ENCODE measurements at regions not wholly inside any gene's neighbourhood (a gene's known extent, or its start where the extent isn't known, plus 50 kb on each side); places are given as distances from the start of the nearest gene placed in this dataset.

DNA sequence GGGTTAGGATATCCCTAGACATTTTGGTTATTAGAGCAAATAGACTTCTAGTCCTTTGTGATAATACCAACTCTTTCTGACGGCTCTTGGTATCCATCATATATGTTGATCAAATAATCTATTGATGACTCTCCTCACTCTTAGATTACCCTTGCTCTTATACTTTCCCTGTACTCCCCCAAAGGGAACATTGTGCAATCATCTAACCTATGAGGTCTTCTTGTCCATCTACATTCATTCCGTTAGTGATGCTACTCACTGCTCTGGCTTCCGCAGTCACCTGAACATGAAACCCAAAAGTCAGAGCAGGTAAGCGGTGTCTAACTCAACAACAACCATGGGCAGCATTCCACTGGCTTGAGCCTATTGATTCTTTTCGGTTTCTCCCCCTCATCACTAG, 223.7 kb upstream of the SALL1 start:
- TF ChIP-seq EZH2 (IDR thresholded peaks at IDR 0.05; ENCODE audit: borderline replicate concordance, low read depth, low read length, severe bottlenecking) (no peak), POLR2A (IDR thresholded peaks at IDR 0.05; ENCODE audit: low read depth, low read length) (no peak), POLR2AphosphoS5 (IDR thresholded peaks at IDR 0.05; ENCODE audit: insufficient read depth, low read depth, low read length) (no peak), JUN (IDR thresholded peaks at IDR 0.05; ENCODE audit: borderline replicate concordance, insufficient read depth, insufficient read length, low read depth) (no peak), MYC (IDR thresholded peaks at IDR 0.05; ENCODE audit: low read depth, low read length) (no peak), GATA2 (IDR thresholded peaks at IDR 0.05; ENCODE audit: insufficient read depth, insufficient read length, low read depth, low read length) (no peak), FOS (IDR thresholded peaks at IDR 0.05; ENCODE audit: borderline replicate concordance, insufficient read depth, low read length) (no peak)
- TF ChIP-seq, protein P1, sequence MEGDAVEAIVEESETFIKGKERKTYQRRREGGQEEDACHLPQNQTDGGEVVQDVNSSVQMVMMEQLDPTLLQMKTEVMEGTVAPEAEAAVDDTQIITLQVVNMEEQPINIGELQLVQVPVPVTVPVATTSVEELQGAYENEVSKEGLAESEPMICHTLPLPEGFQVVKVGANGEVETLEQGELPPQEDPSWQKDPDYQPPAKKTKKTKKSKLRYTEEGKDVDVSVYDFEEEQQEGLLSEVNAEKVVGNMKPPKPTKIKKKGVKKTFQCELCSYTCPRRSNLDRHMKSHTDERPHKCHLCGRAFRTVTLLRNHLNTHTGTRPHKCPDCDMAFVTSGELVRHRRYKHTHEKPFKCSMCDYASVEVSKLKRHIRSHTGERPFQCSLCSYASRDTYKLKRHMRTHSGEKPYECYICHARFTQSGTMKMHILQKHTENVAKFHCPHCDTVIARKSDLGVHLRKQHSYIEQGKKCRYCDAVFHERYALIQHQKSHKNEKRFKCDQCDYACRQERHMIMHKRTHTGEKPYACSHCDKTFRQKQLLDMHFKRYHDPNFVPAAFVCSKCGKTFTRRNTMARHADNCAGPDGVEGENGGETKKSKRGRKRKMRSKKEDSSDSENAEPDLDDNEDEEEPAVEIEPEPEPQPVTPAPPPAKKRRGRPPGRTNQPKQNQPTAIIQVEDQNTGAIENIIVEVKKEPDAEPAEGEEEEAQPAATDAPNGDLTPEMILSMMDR (IDR thresholded peaks at IDR 0.05; ENCODE audit: extremely low read depth in 1 of 2, insufficient read depth in 1 of 2, low read depth in 1 of 2, low read length in 2 of 2), result no peak
- TF ChIP-seq, protein P2, sequence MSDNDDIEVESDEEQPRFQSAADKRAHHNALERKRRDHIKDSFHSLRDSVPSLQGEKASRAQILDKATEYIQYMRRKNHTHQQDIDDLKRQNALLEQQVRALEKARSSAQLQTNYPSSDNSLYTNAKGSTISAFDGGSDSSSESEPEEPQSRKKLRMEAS (IDR thresholded peaks at IDR 0.05; ENCODE audit: insufficient read depth, insufficient read length), result no peak

All from endothelial cell of umbilical vein (primary cell).